ENCODE measurements at regions not wholly inside any gene's neighbourhood (a gene's known extent, or its start where the extent isn't known, plus 50 kb on each side); places are given as distances from the start of the nearest gene placed in this dataset.

DNA sequence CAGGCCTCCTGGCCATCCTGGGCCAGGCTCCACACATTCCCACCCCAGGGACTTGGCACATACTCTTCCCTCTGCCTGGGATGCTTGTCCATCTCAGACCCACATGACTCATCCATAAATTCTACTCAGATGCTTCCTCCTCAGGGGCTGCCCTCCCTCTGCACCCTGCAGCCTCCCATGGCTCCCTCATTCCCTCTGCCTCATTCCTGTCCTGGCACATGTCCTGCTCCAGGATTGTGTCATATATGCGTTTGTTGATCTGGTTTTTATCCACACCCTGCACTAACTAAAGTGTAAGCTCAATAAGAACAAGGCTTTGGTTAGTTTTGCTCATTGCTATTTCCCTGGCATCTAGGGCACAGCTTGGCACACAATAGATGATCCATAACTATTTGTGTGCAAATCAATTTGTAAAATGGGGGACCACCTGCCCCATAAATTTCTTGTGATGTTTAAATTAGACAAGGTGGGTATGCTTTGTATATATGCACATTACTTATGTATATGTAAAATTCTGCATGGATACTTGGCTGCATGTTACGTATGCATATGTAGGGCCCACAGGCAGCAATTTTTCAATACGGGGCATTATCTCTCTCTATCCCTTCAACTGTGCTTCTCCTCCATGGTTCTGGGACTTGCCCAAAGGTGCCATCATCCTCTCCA lies 191.4 kb downstream of the PTPRU start:
- H3K27me3 ChIP-seq = peaks cover 0 to 28% (median 0%) of the 10 kb centered on the region in 4 donors
- no peak for TF ChIP-seq EP300 (IDR thresholded peaks at IDR 0.05)
- TF ChIP-seq, protein P1, sequence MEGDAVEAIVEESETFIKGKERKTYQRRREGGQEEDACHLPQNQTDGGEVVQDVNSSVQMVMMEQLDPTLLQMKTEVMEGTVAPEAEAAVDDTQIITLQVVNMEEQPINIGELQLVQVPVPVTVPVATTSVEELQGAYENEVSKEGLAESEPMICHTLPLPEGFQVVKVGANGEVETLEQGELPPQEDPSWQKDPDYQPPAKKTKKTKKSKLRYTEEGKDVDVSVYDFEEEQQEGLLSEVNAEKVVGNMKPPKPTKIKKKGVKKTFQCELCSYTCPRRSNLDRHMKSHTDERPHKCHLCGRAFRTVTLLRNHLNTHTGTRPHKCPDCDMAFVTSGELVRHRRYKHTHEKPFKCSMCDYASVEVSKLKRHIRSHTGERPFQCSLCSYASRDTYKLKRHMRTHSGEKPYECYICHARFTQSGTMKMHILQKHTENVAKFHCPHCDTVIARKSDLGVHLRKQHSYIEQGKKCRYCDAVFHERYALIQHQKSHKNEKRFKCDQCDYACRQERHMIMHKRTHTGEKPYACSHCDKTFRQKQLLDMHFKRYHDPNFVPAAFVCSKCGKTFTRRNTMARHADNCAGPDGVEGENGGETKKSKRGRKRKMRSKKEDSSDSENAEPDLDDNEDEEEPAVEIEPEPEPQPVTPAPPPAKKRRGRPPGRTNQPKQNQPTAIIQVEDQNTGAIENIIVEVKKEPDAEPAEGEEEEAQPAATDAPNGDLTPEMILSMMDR (IDR thresholded peaks at IDR 0.05) = no peak
- H3K4me1 ChIP-seq = peaks cover 0 to 3% (median 0%) of the 10 kb centered on the region in 4 donors
- no peak overlapping the region for H3K4me3 ChIP-seq
- 87% methylated on average over 3 of the region's 3 CpGs for WGBS
- H3K27ac ChIP-seq (replicated peaks in 1 of 4) = no peak overlapping the region
- H3K9me3 ChIP-seq = peaks cover 0 to 15% (median 0%) of the 10 kb centered on the region in 4 donors
- DNase-seq (ENCODE audit: extremely low spot score) = no peak
- intact Hi-C loops (cut with DNase I) = no loop called here
- no peaks in the 10 kb centered on the region for H3K36me3 ChIP-seq

GRCh38 chr1:29426701-29427279 lies 190.5 kb downstream of the PTPRU start:
- WGBS = 96% methylated on average over 4 of the region's 7 CpGs
- TF ChIP-seq EP300 (IDR thresholded peaks at IDR 0.05) (no peak), POLR2AphosphoS5 (IDR thresholded peaks at IDR 0.05) (no peak)
- intact Hi-C loops (cut with DNase I) = no loop called here
- no peak overlapping the region for H3K27ac ChIP-seq (replicated peaks in 1 of 4)
- no peak for DNase-seq (ENCODE audit: extremely low spot score)
- H3K27me3 ChIP-seq = peaks cover 0 to 19% (median 0%) of the 10 kb centered on the region in 4 donors
- H3K36me3 ChIP-seq = no peaks in the 10 kb centered on the region
- no peak overlapping the region for H3K4me3 ChIP-seq
- H3K4me1 ChIP-seq = peaks cover 0 to 3% (median 0%) of the 10 kb centered on the region in 4 donors
- H3K9me3 ChIP-seq = peaks cover 0 to 15% (median 0%) of the 10 kb centered on the region in 4 donors

GRCh38 chr1:29425631-29426030 lies 189.3 kb downstream of the PTPRU start:
- TF ChIP-seq POLR2AphosphoS5 (IDR thresholded peaks at IDR 0.05) = no peak
- TF ChIP-seq POLR2A (IDR thresholded peaks at IDR 0.05; ENCODE audit: low read depth) = no peak
- no peak for TF ChIP-seq EP300 (IDR thresholded peaks at IDR 0.05)
- TF ChIP-seq, protein P1 (IDR thresholded peaks at IDR 0.05) = no peak
- Histone ChIP-seq H3K4me1 (peaks cover 0 to 3% (median 0%) of the 10 kb centered on the region in 4 donors), H3K9me3 (peaks cover 0 to 14% (median 8%) of the 10 kb centered on the region in 4 donors), H3K36me3 (no peaks in the 10 kb centered on the region), H3K27ac (replicated peaks in 1 of 4) (no peak overlapping the region), H3K4me3 (no peak overlapping the region), H3K27me3 (peaks cover 0 to 19% (median 0%) of the 10 kb centered on the region in 4 donors)
- 100% methylated on average over 2 of the region's 2 CpGs for WGBS
- DNase-seq (ENCODE audit: extremely low spot score) = no peak
- intact Hi-C loops (cut with DNase I) = no loop called here

DNA sequence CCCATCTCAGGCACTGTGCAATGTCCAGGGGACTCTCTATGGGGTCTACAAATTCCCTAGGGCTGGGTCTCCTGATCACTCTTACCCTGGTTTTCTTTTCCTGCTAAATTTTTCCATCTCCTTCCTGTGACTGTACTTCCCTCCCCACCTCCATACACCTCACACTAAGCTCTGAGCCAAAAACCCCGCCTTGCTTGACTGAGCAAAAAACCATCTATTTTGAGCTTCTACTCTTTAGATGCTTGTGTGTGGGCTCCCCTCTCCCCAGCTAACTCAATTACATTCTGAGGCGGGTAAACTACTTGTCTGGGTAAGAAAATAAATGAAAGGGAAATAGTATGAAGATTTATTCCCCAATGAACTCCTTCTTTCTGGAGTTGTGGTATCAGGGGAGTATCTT lies 187.9 kb downstream of the PTPRU start:
- no peaks in the 10 kb centered on the region for H3K36me3 ChIP-seq
- peaks cover 0 to 17% (median 0%) of the 10 kb centered on the region in 4 donors for H3K27me3 ChIP-seq
- TF ChIP-seq EP300 (IDR thresholded peaks at IDR 0.05) = no peak
- no peak for TF ChIP-seq POLR2A (IDR thresholded peaks at IDR 0.05; ENCODE audit: low read depth)
- TF ChIP-seq, protein P1 (IDR thresholded peaks at IDR 0.05) = no peak
- TF ChIP-seq POLR2AphosphoS5 (IDR thresholded peaks at IDR 0.05) = no peak
- no peak for DNase-seq (ENCODE audit: extremely low spot score)
- peaks cover 0 to 3% (median 0%) of the 10 kb centered on the region in 4 donors for H3K4me1 ChIP-seq
- WGBS = 70% methylated on average over 2 of the region's 2 CpGs
- intact Hi-C loops (cut with DNase I) = no loop called here
- H3K27ac ChIP-seq (replicated peaks in 1 of 4) = no peak overlapping the region
- no peak overlapping the region for H3K4me3 ChIP-seq
- peaks cover 0 to 13% (median 9%) of the 10 kb centered on the region in 4 donors for H3K9me3 ChIP-seq

DNA sequence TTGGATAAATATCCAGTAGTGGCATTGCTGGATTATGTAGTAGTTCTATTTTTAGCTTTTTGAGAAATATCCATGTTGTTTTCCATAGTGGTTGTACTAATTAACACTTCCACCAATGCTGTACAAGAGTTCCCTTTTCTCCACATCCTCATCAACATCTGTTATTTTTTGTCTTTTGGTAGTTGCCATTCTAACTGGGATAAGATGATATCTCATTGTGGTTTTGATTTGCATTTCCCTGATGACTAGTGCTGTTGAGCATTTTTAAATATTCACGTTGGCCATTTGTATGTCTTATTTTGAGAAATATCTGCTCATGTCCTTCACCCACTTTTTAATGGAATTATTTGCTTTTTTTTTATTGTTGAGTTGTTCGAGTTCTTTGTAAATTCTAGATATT lies 183.9 kb downstream of the PTPRU start:
- DNase-seq (ENCODE audit: extremely low spot score) = no peak
- no peak for TF ChIP-seq EP300 (IDR thresholded peaks at IDR 0.05)
- TF ChIP-seq, protein P1 (IDR thresholded peaks at IDR 0.05) = no peak
- TF ChIP-seq POLR2AphosphoS5 (IDR thresholded peaks at IDR 0.05) = no peak
- no peak for TF ChIP-seq POLR2A (IDR thresholded peaks at IDR 0.05; ENCODE audit: low read depth)
- no peaks in the 10 kb centered on the region for H3K36me3 ChIP-seq
- 84% methylated on average over 2 of the region's 2 CpGs for WGBS
- H3K4me1 ChIP-seq = peaks cover 0 to 13% (median 2%) of the 10 kb centered on the region in 4 donors
- peaks cover 0 to 13% (median 9%) of the 10 kb centered on the region in 4 donors for H3K9me3 ChIP-seq
- intact Hi-C loops (cut with DNase I) = no loop called here
- no peak overlapping the region for H3K4me3 ChIP-seq
- no peak overlapping the region for H3K27ac ChIP-seq (replicated peaks in 1 of 4)
- H3K27me3 ChIP-seq = peaks cover 0 to 20% (median 0%) of the 10 kb centered on the region in 4 donors

All from esophagus muscularis mucosa (tissue), 4 donors.